Parathyroid adenoma (tissue), 2 donors: ENCODE measurements at regions not wholly inside any gene's neighbourhood (a gene's known extent, or its start where the extent isn't known, plus 50 kb on each side); places are given as distances from the start of the nearest gene placed in this dataset.

ENCODE experiments used
- H2AFZ ChIP-seq: fragments of 300-600 bp; sonication (generic); one replicate; pipeline ENCODE4 v1.7.0; 2017; ENCODE audit warnings: antibody characterized with exemption, mild to moderate bottlenecking
- H3K27ac ChIP-seq: fragments of 300-600 bp; sonication (generic); one replicate; pipeline ENCODE4 v1.7.0; 2017
- H3K27me3 ChIP-seq: fragments of 300-600 bp; sonication (generic); one replicate; pipeline ENCODE4 v1.7.0; 2017; ENCODE audit warnings: low read length; ENCODE audit not compliant: control insufficient read depth, insufficient read depth
- H3K36me3 ChIP-seq: fragments of 300-600 bp; sonication (generic); one replicate; pipeline ENCODE4 v1.7.0; 2017; ENCODE audit warnings: low read length; ENCODE audit not compliant: control insufficient read depth, insufficient read depth
- H3K4me1 ChIP-seq: fragments of 300-600 bp; sonication (generic); one replicate; pipeline ENCODE4 v1.7.0; 2017; ENCODE audit warnings: control low read depth
- H3K4me2 ChIP-seq: fragments of 300-600 bp; sonication (generic); one replicate; pipeline ENCODE4 v1.7.0; 2017; ENCODE audit warnings: low read length
- H3K4me3 ChIP-seq: fragments of 300-600 bp; sonication (generic); one replicate; pipeline ENCODE4 v1.7.0; 2017; ENCODE audit warnings: low read depth, low read length
- H3K79me2 ChIP-seq: fragments of 300-600 bp; sonication (generic); one replicate; pipeline ENCODE4 v1.7.0; 2017; ENCODE audit warnings: control low read depth
- H3K9ac ChIP-seq: fragments of 300-600 bp; sonication (generic); one replicate; pipeline ENCODE4 v1.7.0; 2017; ENCODE audit warnings: mild to moderate bottlenecking
- H3K9me3 ChIP-seq: fragments of 300-600 bp; sonication (generic); one replicate; pipeline ENCODE4 v1.7.0; 2017; ENCODE audit warnings: low read length; ENCODE audit not compliant: control insufficient read depth
- CTCF ChIP-seq: fragments of 300-600 bp; sonication (generic); IDR thresholded peaks from one replicate; pipeline ENCODE4 v1.7.0; 2017; ENCODE audit warnings: antibody characterized with exemption, mild to moderate bottlenecking
- donor health status: primary hyperparathyroidism.

- Histone ChIP-seq H3K27ac (no peak overlapping the region), H3K9me3 (no peaks in the 10 kb centered on the region), H3K27me3 (no peaks in the 10 kb centered on the region), H3K79me2 (no peaks in the 10 kb centered on the region), H2AFZ (no peak overlapping the region), H3K4me3 (no peak overlapping the region), H3K4me1 (peaks cover 6% of the 10 kb centered on the region), H3K36me3 (no peaks in the 10 kb centered on the region), H3K9ac (no peak overlapping the region), H3K4me2 (no peak overlapping the region)
- no peak for TF ChIP-seq CTCF
Measured at GRCh38 chr9:129471201-129472019, 149.5 kb downstream of the C9orf50 start.

DNA sequence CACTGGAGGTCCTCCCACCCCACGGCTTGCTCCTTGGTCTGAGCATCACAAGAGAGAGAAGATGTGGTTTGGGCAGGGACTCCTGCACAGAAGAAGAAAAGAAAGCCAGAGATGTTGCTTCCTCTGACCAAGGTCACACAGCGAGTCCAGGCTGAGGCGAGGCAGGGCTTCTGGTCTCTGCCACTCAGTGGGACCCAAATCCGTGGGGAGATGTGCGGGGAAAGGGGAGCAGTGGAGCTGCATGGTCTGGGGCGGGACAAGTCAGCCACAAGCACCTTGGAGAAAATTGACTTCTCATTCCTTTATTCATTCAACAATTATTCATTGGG lies 150.9 kb downstream of the C9orf50 start:
- Histone ChIP-seq H3K27ac (no peak overlapping the region), H3K4me3 (no peak overlapping the region), H3K27me3 (no peaks in the 10 kb centered on the region), H3K79me2 (no peaks in the 10 kb centered on the region), H3K4me2 (no peak overlapping the region), H3K9ac (no peak overlapping the region), H3K36me3 (no peaks in the 10 kb centered on the region), H2AFZ (no peak overlapping the region), H3K9me3 (no peaks in the 10 kb centered on the region), H3K4me1 (peaks cover 6% of the 10 kb centered on the region)
- no peak for TF ChIP-seq CTCF

GRCh38 chr9:129469188-129469987 lies 151.5 kb downstream of the C9orf50 start:
- TF ChIP-seq CTCF: no peak
- Histone ChIP-seq H3K27me3 (no peaks in the 10 kb centered on the region), H3K4me3 (no peak overlapping the region), H3K36me3 (no peaks in the 10 kb centered on the region), H3K79me2 (no peaks in the 10 kb centered on the region), H3K4me2 (no peak overlapping the region), H3K27ac (no peak overlapping the region), H3K9ac (no peak overlapping the region), H3K9me3 (no peaks in the 10 kb centered on the region), H3K4me1 (peaks cover 6% of the 10 kb centered on the region), H2AFZ (no peak overlapping the region)

GRCh38 chr9:129467739-129468666 lies 152.9 kb downstream of the C9orf50 start:
- no peak overlapping the region for H2AFZ ChIP-seq
- no peak for TF ChIP-seq CTCF
- H3K9me3 ChIP-seq: no peaks in the 10 kb centered on the region
- peaks cover 6% of the 10 kb centered on the region for H3K4me1 ChIP-seq
- H3K79me2 ChIP-seq: no peaks in the 10 kb centered on the region
- H3K36me3 ChIP-seq: no peaks in the 10 kb centered on the region
- no peak overlapping the region for H3K27ac ChIP-seq
- no peak overlapping the region for H3K4me2 ChIP-seq
- no peak overlapping the region for H3K4me3 ChIP-seq
- no peaks in the 10 kb centered on the region for H3K27me3 ChIP-seq
- no peak overlapping the region for H3K9ac ChIP-seq
